ENCODE measurements at regions not wholly inside any gene's neighbourhood (a gene's known extent, or its start where the extent isn't known, plus 50 kb on each side); places are given as distances from the start of the nearest gene placed in this dataset.

DNA sequence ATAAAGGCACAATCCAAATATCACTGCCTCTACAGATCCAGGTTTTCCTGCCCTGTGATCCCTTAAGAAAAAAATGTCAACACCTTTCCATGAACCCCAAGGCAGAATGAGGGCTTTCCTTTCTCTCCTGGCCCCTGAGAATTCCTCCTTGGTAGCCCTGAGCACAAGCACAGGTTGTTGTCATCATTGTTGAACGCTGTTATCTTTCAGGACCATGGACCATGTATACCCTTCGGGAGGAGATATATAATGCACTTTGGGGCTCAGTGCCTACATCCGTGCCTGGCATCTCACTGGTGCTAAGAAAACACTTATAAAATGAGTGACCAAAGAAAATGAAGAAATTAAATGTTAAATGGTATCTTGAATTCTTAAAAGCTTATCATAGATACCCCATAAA, 296.2 kb downstream of the SETD4 start:
- Histone ChIP-seq H2AFZ (ENCODE audit: low read length) (no peak overlapping the region), H3K4me3 (ENCODE audit: low read depth, low read length, poor library complexity, severe bottlenecking) (no peak overlapping the region), H3K79me2 (ENCODE audit: insufficient read depth, low read depth, low read length) (no peaks in the 10 kb centered on the region), H3K36me3 (ENCODE audit: insufficient read depth, low read length) (no peaks in the 10 kb centered on the region), H3K4me1 (ENCODE audit: insufficient read depth, low read length, poor library complexity, severe bottlenecking) (no peaks in the 10 kb centered on the region), H3K9me2 (ENCODE audit: insufficient read depth, low read length) (no peaks in the 10 kb centered on the region), H4K20me1 (ENCODE audit: insufficient read depth, low read length) (no peaks in the 10 kb centered on the region), H3K4me2 (ENCODE audit: low read length) (no peak overlapping the region), H3K27ac (ENCODE audit: low read depth, low read length, poor library complexity, severe bottlenecking) (no peak overlapping the region), H3K9me3 (ENCODE audit: low read length) (no peaks in the 10 kb centered on the region)
- CTCF ChIA-PET (ENCODE audit: unreplicated experiment), result no interaction called here
- intact Hi-C loops (cut with micrococcal nuclease; ENCODE audit: unreplicated experiment), result no loop called here
- POLR2A ChIA-PET, result no interaction called here
- no TSS peak for BruUV-seq (replicated peaks)
- DNase-seq (ENCODE audit: low spot score), result no peak
- TF ChIP-seq EZH2phosphoT487 (IDR thresholded peaks at IDR 0.05; ENCODE audit: borderline replicate concordance, low read depth, low read length), result no peak
- TF ChIP-seq, protein P1, sequence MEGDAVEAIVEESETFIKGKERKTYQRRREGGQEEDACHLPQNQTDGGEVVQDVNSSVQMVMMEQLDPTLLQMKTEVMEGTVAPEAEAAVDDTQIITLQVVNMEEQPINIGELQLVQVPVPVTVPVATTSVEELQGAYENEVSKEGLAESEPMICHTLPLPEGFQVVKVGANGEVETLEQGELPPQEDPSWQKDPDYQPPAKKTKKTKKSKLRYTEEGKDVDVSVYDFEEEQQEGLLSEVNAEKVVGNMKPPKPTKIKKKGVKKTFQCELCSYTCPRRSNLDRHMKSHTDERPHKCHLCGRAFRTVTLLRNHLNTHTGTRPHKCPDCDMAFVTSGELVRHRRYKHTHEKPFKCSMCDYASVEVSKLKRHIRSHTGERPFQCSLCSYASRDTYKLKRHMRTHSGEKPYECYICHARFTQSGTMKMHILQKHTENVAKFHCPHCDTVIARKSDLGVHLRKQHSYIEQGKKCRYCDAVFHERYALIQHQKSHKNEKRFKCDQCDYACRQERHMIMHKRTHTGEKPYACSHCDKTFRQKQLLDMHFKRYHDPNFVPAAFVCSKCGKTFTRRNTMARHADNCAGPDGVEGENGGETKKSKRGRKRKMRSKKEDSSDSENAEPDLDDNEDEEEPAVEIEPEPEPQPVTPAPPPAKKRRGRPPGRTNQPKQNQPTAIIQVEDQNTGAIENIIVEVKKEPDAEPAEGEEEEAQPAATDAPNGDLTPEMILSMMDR (conservative IDR thresholded peaks at IDR 0.05; ENCODE audit: low read length), result no peak

DNA sequence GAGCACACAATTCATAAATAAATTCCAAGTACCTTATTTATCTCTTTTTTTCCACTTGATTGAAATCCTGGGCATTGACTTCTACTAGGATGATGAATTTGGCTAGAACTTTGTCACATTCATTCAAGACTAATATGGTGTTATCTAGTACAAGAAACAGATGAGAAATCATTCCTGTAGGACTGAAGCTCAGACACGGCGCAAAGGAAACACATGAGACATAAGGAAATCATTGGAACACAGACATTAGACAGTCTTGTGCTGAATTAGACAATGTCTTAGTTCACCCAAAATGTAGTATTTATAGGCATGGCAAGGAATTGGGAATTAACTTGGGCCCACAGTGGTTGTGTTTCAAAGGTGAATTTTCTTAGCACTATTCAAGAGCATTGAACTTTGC, 305.7 kb downstream of the SETD4 start:
- no peaks in the 10 kb centered on the region for H3K36me3 ChIP-seq (ENCODE audit: insufficient read depth, low read length)

DNA sequence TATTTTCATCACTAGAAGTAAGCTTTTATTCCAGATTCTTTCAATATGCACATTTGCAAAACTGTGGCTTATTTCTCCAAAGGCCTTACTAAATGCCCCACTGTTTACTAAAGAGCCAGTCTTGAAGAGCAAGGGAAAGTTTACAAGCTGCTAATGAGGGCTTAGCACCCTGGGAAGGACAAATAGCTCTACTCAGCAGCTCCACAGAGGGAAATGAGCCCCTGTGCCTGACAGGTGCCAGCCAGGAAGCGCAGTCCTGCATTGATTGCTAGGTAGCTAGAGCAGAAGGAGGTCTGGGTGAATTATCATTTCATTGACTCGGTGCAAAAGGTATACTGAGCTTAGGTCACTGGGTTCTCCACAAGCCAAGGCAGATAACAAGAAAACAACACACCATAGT, 307.0 kb downstream of the SETD4 start:
- Histone ChIP-seq H3K36me3 (ENCODE audit: insufficient read depth, low read length) (no peaks in the 10 kb centered on the region), H2AFZ (ENCODE audit: low read length) (no peak overlapping the region), H3K4me1 (ENCODE audit: insufficient read depth, low read length, poor library complexity, severe bottlenecking) (no peaks in the 10 kb centered on the region), H3K9me3 (ENCODE audit: low read length) (no peaks in the 10 kb centered on the region), H3K79me2 (ENCODE audit: insufficient read depth, low read depth, low read length) (no peaks in the 10 kb centered on the region), H3K27ac (ENCODE audit: low read depth, low read length, poor library complexity, severe bottlenecking) (no peak overlapping the region), H3K9me2 (ENCODE audit: insufficient read depth, low read length) (no peaks in the 10 kb centered on the region), H3K4me2 (ENCODE audit: low read length) (no peak overlapping the region), H4K20me1 (ENCODE audit: insufficient read depth, low read length) (no peaks in the 10 kb centered on the region), H3K4me3 (ENCODE audit: low read depth, low read length, poor library complexity, severe bottlenecking) (no peak overlapping the region)
- intact Hi-C loops (cut with micrococcal nuclease; ENCODE audit: unreplicated experiment), result no loop called here
- no TSS peak for BruUV-seq (replicated peaks)
- ChIA-PET POLR2A (no interaction called here), CTCF (ENCODE audit: unreplicated experiment) (no interaction called here)
- DNase-seq (ENCODE audit: low spot score), result no peak
- TF ChIP-seq, protein P1 (conservative IDR thresholded peaks at IDR 0.05; ENCODE audit: low read length), result no peak
- no peak for TF ChIP-seq EZH2phosphoT487 (IDR thresholded peaks at IDR 0.05; ENCODE audit: borderline replicate concordance, low read depth, low read length)

More for the DNA sequence above, 305.7 kb downstream of the SETD4 start:
- intact Hi-C loops (cut with micrococcal nuclease; ENCODE audit: unreplicated experiment), result no loop called here
- Histone ChIP-seq H3K4me2 (ENCODE audit: low read length) (no peak overlapping the region), H3K9me3 (ENCODE audit: low read length) (no peaks in the 10 kb centered on the region), H3K4me1 (ENCODE audit: insufficient read depth, low read length, poor library complexity, severe bottlenecking) (no peaks in the 10 kb centered on the region), H3K27ac (ENCODE audit: low read depth, low read length, poor library complexity, severe bottlenecking) (no peak overlapping the region), H4K20me1 (ENCODE audit: insufficient read depth, low read length) (no peaks in the 10 kb centered on the region), H2AFZ (ENCODE audit: low read length) (no peak overlapping the region), H3K79me2 (ENCODE audit: insufficient read depth, low read depth, low read length) (no peaks in the 10 kb centered on the region), H3K9me2 (ENCODE audit: insufficient read depth, low read length) (no peaks in the 10 kb centered on the region), H3K4me3 (ENCODE audit: low read depth, low read length, poor library complexity, severe bottlenecking) (no peak overlapping the region)
- CTCF ChIA-PET (ENCODE audit: unreplicated experiment), result no interaction called here
- POLR2A ChIA-PET, result interaction anchor here (0.6 kb wide), 1 partner anchor 88 kb away, joined by 3 read pairs; no protein-coding TSS in a partner anchor
- no TSS peak for BruUV-seq (replicated peaks)
- DNase-seq (ENCODE audit: low spot score), result no peak
- TF ChIP-seq, protein P1 (conservative IDR thresholded peaks at IDR 0.05; ENCODE audit: low read length), result no peak
- TF ChIP-seq EZH2phosphoT487 (IDR thresholded peaks at IDR 0.05; ENCODE audit: borderline replicate concordance, low read depth, low read length), result no peak

Measured in OCI-LY7 (cell line).